SK-N-SH (cell line): ENCODE measurements at regions not wholly inside any gene's neighbourhood (a gene's known extent, or its start where the extent isn't known, plus 50 kb on each side); places are given as distances from the start of the nearest gene placed in this dataset.

Experiments
- CTCF ChIA-PET: fragments of 300-600, 350-600 bp; formaldehyde crosslinking; extraction: SDS; loops from one replicate; lab custom pipeline; 2021; lab: Yijun Ruan, JAX
- POLR2A ChIA-PET: fragments of 350-600 bp; sonication (Branson Sonifier 250); formaldehyde crosslinking; extraction: SDS; loops from one replicate; lab custom pipeline; 2020; ENCODE audit warnings: antibody characterized with exemption, inconsistent platforms; lab: Yijun Ruan, JAX
- DNase-seq: peaks from one replicate; pipeline ENCODE4 v3.0.0; 2012
- H2AFZ ChIP-seq: fragments of 200-600 bp; sonication (generic); 2 replicates; pipeline ENCODE4 v1.8.1; 2016; ENCODE audit warnings: antibody characterized with exemption, mild to moderate bottlenecking, low read depth
- H3F3A ChIP-seq: fragments of 200-600 bp; sonication (generic); replicated peaks from 2 replicates; pipeline ENCODE3; 2016; ENCODE audit warnings: antibody characterized with exemption, mild to moderate bottlenecking; ENCODE audit not compliant: insufficient read depth
- H3K27ac ChIP-seq, 2 experiments: fragments of 200-500 bp in 1 of 2; fragments of 200-600 bp in 1 of 2; sonication (Bioruptor generic) in 1 of 2; sonication (generic), shearing (Covaris generic) in 1 of 2; 2 replicates each; pipeline versions ENCODE4 v1.5.1 to v1.6.1; 2014 to 2016; ENCODE audit warnings: low read depth in 2 of 2, inconsistent platforms in 1 of 2, low read length in 1 of 2, mild to moderate bottlenecking in 1 of 2, mixed read lengths in 1 of 2
- H3K27me3 ChIP-seq: fragments of 200-600 bp; sonication (generic), shearing (Covaris generic); 2 replicates; pipeline ENCODE4 v1.6.1; 2016; ENCODE audit warnings: mixed run types; ENCODE audit not compliant: insufficient read depth
- H3K36me3 ChIP-seq, 2 experiments: fragments of 200-500 bp in 1 of 2; fragments of 200-600 bp in 1 of 2; sonication (Bioruptor generic) in 1 of 2; sonication (generic) in 1 of 2; replicated peaks in 1 of 2; 2 replicates each; pipeline versions ENCODE3 to v1.5.1; 2014 to 2016; ENCODE audit warnings: low read length in 1 of 2, mild to moderate bottlenecking in 1 of 2; ENCODE audit not compliant: insufficient read depth in 2 of 2, control insufficient read depth in 1 of 2
- H3K4me1 ChIP-seq, 2 experiments: fragments of 200-500 bp in 1 of 2; fragments of 200-600 bp in 1 of 2; sonication (Bioruptor generic) in 1 of 2; sonication (generic), shearing (Covaris generic) in 1 of 2; 2 replicates each; pipeline versions ENCODE4 v1.5.1 to v1.6.1; 2014 to 2016; ENCODE audit warnings: low read depth in 1 of 2, low read length in 1 of 2, mixed run types in 1 of 2; ENCODE audit not compliant: insufficient read depth in 2 of 2, control insufficient read depth in 1 of 2
- H3K4me2 ChIP-seq: fragments of 200-600 bp; sonication (generic), shearing (Covaris generic); 2 replicates; pipeline ENCODE4 v1.6.1; 2017; ENCODE audit warnings: mixed run types
- H3K4me3 ChIP-seq, 2 experiments: fragments of 200-500 bp in 1 of 2; fragments of 200-600 bp in 1 of 2; sonication (Bioruptor generic) in 1 of 2; sonication (generic), shearing (Covaris generic) in 1 of 2; 2 replicates each; pipeline versions ENCODE4 v1.5.1 to v1.8.1; 2014 to 2016; ENCODE audit warnings: low read depth in 2 of 2, inconsistent platforms in 1 of 2, low read length in 1 of 2, mild to moderate bottlenecking in 1 of 2, mixed read lengths in 1 of 2, moderate library complexity in 1 of 2
- H3K79me2 ChIP-seq: fragments of 200-600 bp; sonication (generic); 2 replicates; pipeline ENCODE4 v1.8.1; 2017; ENCODE audit warnings: mild to moderate bottlenecking; ENCODE audit not compliant: insufficient read depth
- H3K9ac ChIP-seq: fragments of 200-600 bp; sonication (generic); 2 replicates; pipeline ENCODE4 v1.6.1; 2017; ENCODE audit warnings: mixed run types
- H3K9me2 ChIP-seq: fragments of 200-600 bp; sonication (generic); 2 replicates; pipeline ENCODE4 v1.6.1; 2017; ENCODE audit warnings: mixed run types
- H3K9me3 ChIP-seq: fragments of 200-600 bp; sonication (generic); 2 replicates; pipeline ENCODE4 v1.6.1; 2017; ENCODE audit warnings: mixed run types, mild to moderate bottlenecking, moderate library complexity
- H4K20me1 ChIP-seq: fragments of 200-600 bp; sonication (generic); 2 replicates; pipeline ENCODE4 v1.6.1; 2017; ENCODE audit warnings: mild to moderate bottlenecking, mixed run types; ENCODE audit not compliant: insufficient read depth
- CTCF ChIP-seq: fragments of 200-600 bp; sonication (generic); IDR thresholded peaks from 2 replicates; pipeline ENCODE4 v1.6.1; 2017; ENCODE audit warnings: antibody characterized with exemption, mild to moderate bottlenecking, moderate library complexity
- ELF1 ChIP-seq: IDR thresholded peaks from 2 replicates; pipeline ENCODE4 v1.4.0; 2012
- GABPA ChIP-seq: IDR thresholded peaks from 2 replicates; pipeline ENCODE4 v1.4.0; 2012; ENCODE audit warnings: low read depth, mild to moderate bottlenecking
- GATA2 ChIP-seq: sonication (generic); formaldehyde crosslinking; IDR thresholded peaks from 2 replicates; pipeline ENCODE4 v1.5.0; 2020; ENCODE audit warnings: mild to moderate bottlenecking, missing genetic modification reagents
- JUND ChIP-seq: IDR thresholded peaks from 2 replicates; pipeline ENCODE4 v1.4.0; 2012
- MAX ChIP-seq: IDR thresholded peaks from 2 replicates; pipeline ENCODE4 v1.4.0; 2012; ENCODE audit warnings: low read depth
- MXI1 ChIP-seq: IDR thresholded peaks from 2 replicates; pipeline ENCODE4 v1.6.1; 2012; ENCODE audit warnings: mild to moderate bottlenecking, low read depth, low read length, improper control_type of control experiment
- RCOR1 ChIP-seq: fragments of 150-350 bp; IDR thresholded peaks from 2 replicates; pipeline ENCODE4 v1.6.1; 2017; ENCODE audit warnings: antibody characterized with exemption, low read length
- TEAD4 ChIP-seq: IDR thresholded peaks from 2 replicates; pipeline ENCODE4 v1.4.0; 2012; ENCODE audit warnings: mild to moderate bottlenecking, borderline replicate concordance; ENCODE audit not compliant: insufficient read depth
- ZBTB33 ChIP-seq: IDR thresholded peaks from 2 replicates; pipeline ENCODE4 v1.4.0; 2012; ENCODE audit warnings: low read depth, borderline replicate concordance
- WGBS: methylation state at CpG from one replicate; pipeline ENCODE4 v1.1.6; 2017; ENCODE audit warnings: low lambda C conversion rate; 5-methylcytosine and 5-hydroxymethylcytosine counted together

GRCh38 chr9:126152622-126153362 lies 173.8 kb upstream of the MVB12B start:
- Histone ChIP-seq H3K4me2 (no peak overlapping the region), H3K27ac (no peak overlapping the region), H3K36me3 (no peaks in the 10 kb centered on the region), H3K79me2 (no peaks in the 10 kb centered on the region), H2AFZ (no peak overlapping the region), H3K4me3 (no peak overlapping the region), H3F3A (no peaks in the 10 kb centered on the region), H3K9me3 (no peaks in the 10 kb centered on the region), H3K4me1 (peaks cover 0 to 20% of the 10 kb centered on the region in 2 experiments; a peak in 1 of 4 replicates), H4K20me1 (no peaks in the 10 kb centered on the region), H3K9ac (no peak overlapping the region), H3K27me3 (no peaks in the 10 kb centered on the region; the same call in 1 of the 2 replicates), H3K9me2 (no peaks in the 10 kb centered on the region)
- TF ChIP-seq GABPA (no peak), JUND (no peak), TEAD4 (no peak), ZBTB33 (no peak), RCOR1 (0 out of 2 replicates have a peak, but pooled peaks have one; percentile 17)
- WGBS = 58% methylated on average over 3 of the region's 3 CpGs
- ChIA-PET CTCF (no interaction called here), POLR2A (no interaction called here)
- no peak for DNase-seq

GRCh38 chr9:126153382-126153781 lies 173.2 kb upstream of the MVB12B start:
- no peak for TF ChIP-seq CTCF
- TF ChIP-seq GATA2 (CRISPR knock-in tag) = no peak
- TF ChIP-seq ELF1 = no peak
- TF ChIP-seq MXI1 = no peak
- no peak for TF ChIP-seq GABPA
- no peak for TF ChIP-seq MAX
- no peak for TF ChIP-seq JUND
- WGBS = 60% methylated on average over 6 of the region's 6 CpGs

More at GRCh38 chr9:126153382-126153781, 173.2 kb upstream of the MVB12B start:
- no peaks in the 10 kb centered on the region for H3K79me2 ChIP-seq
- H3K4me3 ChIP-seq = no peak overlapping the region
- H3K27me3 ChIP-seq = no peaks in the 10 kb centered on the region; the same call in 1 of the 2 replicates
- no peak for DNase-seq
- no peaks in the 10 kb centered on the region for H4K20me1 ChIP-seq
- H3K36me3 ChIP-seq = no peaks in the 10 kb centered on the region
- H3K4me1 ChIP-seq = peaks cover 0 to 18% of the 10 kb centered on the region in 2 experiments; a peak in 1 of 4 replicates
- no peak overlapping the region for H3K4me2 ChIP-seq
- H3F3A ChIP-seq = no peaks in the 10 kb centered on the region
- ChIA-PET CTCF (no interaction called here), POLR2A (no interaction called here)
- H2AFZ ChIP-seq = no peak overlapping the region
- no peaks in the 10 kb centered on the region for H3K9me3 ChIP-seq
- H3K27ac ChIP-seq = no peak overlapping the region
- H3K9me2 ChIP-seq = no peaks in the 10 kb centered on the region
- H3K9ac ChIP-seq = no peak overlapping the region
